ENCODE measurements at regions not wholly inside any gene's neighbourhood (a gene's known extent, or its start where the extent isn't known, plus 50 kb on each side); places are given as distances from the start of the nearest gene placed in this dataset.
"Not testable (repeated sequence)": the region's sequence is repeated elsewhere in the genome, so short reads cannot be mapped to it uniquely, and the experiment has no call there.

DNA sequence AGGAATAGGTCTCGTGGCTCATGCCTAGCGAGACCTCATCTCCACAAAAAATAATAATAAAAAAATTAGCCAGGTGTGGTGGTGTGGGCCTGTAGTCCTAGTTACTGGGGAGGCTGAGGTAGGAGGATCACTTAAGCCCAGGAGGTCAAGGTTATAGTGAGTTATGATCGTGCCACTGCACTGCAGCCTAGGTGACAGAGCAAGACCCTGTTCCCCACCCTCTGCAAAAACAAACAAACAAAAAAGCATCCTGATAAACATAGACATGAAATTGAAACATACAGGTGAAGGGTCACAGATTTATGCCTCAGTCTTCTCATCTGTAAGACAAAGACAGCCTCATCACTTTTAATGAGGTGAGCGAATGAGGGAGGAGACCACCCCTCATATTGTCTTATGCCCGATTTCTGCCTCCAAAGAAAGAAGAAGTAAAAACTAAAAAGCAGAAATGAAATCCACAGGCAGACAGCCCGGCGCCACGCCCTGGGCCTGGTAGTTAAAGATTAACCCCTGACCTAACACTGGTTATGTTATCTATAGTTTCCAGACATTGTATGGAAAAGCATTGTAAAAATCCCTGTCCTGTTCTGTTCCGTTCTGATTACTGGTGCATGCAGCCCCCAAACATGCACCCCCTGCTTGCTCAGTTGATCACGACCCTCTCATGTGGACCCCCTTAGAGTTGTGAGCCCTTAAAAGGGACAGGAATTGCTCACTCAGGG lies 138.5 kb downstream of the OR2B2 start:
- DNase-seq: not testable (repeated sequence)

DNA sequence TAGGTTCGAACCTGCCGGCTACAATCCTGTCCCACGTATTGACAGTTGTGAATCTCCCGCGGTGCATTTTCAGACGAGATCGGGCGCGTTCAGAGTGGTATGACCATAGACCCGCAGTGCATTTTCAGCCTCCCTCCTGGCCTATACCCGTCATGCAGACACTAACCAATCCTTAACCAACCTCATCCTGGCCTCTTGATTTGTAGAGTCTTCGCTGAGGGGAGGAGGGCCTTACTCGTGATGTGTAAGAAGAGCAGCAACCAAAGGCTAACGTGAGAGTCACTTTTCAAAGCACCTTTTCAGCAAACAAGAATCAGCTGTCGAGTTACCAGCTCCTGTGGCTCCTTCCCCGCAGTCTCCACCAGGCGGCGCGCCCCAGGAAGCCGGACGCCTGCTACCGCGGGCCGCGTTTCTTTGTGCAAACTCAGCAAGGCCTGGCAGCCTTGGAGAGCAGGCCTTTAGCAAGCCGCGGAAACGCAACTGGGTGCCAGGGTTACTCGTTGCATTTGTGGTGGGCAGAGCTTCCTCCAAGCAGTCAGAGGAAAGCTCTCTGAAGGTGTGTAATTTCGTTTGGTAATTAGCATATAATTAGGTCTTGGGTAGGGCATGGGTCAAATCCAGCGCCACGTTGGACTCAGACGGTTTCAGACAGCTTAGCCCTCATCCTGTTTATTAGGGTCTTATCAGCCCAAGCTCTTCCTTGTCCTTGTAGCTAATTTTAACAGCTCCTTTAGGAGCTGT lies 139.8 kb downstream of the OR2B2 start:
- DNase-seq: peak; percentile 87

- DNase-seq: no peak
Measured at GRCh38 chr6:27771235-27771634, 141.0 kb downstream of the OR2B2 start.

- no peak for DNase-seq
Measured at GRCh38 chr6:27770724-27771123, 141.5 kb downstream of the OR2B2 start.

DNA sequence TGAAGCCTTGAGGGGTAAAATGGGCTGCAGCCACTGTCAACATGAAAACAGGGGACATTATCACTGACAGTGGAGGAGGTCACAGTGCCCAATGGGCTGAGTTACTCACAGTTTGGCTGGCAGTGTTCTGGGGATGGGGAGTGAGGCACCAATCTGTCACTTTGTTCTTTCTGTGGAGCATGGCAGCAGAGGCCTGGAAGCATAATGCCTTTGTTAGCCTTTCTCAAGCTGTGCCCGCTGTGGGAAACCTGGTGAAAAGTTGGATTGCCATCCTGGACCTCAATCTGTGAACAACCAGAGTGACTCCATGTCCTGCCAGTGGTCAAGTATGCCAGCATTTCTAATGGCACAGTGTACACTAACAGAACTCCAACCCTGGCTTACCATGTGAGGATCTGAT lies 143.6 kb downstream of the OR2B2 start:
- no peak for DNase-seq

GRCh38 chr6:27767851-27768250 lies 144.3 kb downstream of the OR2B2 start:
- DNase-seq: no peak

GRCh38 chr6:27766405-27766804 lies 145.8 kb downstream of the OR2B2 start:
- DNase-seq: no peak

GRCh38 chr6:27765028-27765590 lies 147.1 kb downstream of the OR2B2 start:
- no peak for DNase-seq

DNA sequence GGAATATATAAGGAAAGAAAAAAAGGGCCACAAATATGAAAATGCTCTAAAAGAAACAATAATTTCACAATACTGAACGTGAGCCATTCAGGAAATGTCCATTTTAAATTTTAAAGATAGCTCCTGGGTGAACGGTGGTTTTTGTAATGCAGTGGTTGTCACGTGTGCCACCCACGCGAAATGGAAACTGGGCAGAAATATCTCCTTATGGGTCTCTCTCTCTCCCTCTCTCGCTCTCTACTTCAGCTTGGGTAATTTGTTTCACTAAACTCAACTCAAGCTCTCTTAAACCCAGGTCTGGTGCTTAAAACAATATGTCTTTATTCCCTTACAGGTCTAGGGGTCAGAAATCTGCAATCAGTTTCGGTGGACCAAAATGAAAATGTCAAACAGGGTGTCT lies 150.8 kb downstream of the OR2B2 start:
- DNase-seq: no peak

DNA sequence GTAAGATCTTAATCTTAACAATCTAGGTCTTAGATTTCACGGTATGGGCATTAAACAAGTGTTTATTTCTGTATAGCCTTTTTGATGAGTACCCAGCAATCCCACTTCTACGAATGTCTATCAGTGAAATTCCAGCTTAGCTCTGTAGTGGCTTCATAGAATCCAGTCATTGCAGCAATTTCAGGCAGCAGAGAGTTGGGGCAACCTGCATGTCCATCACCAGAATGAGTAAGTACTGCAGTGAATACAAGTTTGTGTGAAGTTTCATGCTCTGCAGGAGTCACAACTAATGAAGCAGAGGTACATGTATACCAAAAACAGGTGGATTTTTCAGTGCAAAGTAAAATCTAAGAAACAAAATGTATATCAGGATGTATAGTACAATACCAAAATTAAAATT lies 151.7 kb downstream of the OR2B2 start:
- no peak for DNase-seq

DNA sequence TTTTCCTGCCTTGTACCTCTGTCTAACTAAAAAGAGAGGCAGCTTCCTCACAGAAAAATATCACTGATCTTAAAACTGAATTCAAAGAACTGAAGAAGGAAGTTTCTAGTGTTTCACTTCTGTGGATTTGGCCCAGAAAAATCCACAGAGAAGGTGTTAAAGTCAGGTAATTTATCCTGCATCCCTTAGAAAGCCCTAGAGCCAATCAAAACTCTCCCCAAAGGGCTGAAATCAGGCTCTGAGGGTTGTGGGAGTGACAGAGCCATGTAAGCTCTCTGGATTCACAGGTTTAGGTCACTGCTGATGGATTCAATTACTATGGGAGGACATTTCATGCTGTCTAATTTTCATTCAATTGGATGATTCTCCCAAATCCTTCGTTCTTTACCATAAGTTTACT lies 152.3 kb downstream of the OR2B2 start:
- DNase-seq: no peak

DNA sequence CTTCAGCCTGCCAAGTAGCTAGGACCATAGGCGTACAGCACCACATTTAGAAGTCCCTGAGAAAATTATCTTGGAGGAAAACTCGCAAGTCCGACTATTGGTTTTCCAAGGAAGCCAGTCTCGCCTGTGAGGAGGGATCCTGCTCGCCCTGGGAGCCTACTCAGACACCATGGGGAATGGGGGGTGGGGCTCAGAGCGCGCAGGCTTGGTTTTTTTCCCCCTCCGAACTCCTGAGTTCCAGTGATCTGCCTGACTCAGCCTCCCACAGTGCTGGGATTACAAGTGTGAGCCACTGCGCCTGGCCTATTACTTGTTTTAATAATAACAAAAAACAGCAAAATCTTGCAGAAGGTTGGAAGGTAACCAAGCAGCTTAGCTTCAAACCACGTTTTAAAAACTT lies 153.7 kb downstream of the OR2B2 start:
- DNase-seq: no peak

DNA sequence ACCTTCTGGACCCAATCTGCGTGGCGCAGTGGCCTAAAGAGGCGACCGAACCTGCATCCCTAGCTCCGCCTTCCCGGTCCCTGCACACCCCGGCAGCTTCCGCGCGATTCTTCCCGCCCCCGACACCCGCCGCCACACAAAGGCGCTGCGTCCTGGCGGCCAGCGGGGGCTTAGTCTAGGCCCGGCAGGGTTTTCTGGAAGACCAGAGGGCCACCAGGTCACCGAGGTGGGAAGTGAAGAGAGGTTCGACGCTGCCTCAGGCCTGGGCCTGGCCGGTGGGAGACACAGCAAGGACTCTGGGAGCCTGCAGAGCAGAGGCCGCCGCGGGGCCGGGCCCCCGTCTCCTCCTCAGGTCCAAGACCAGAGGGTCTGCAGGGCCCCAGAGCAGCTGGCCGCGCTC lies 154.9 kb downstream of the OR2B2 start:
- DNase-seq: peak; percentile 62

GRCh38 chr6:27755768-27756167 lies 156.4 kb downstream of the OR2B2 start:
- no peak for DNase-seq

DNA sequence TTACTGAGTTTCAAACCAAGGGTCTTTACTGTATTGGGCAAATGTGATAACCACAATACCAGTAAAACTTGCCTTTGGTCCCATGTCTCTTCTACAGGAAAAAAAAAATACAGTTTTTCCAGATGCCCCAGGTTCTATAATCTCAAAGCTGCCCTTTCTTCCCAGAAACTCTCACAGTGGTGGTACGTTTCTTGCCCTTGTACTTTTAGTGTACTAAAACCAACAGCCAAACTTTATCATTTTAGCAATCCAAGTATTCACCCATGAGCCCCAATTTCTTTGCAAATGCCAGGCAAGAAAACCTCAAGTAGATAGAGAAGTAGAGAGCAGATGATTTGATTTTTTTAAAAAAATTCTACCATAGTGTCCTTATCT lies 157.8 kb downstream of the OR2B2 start:
- DNase-seq: no peak

DNA sequence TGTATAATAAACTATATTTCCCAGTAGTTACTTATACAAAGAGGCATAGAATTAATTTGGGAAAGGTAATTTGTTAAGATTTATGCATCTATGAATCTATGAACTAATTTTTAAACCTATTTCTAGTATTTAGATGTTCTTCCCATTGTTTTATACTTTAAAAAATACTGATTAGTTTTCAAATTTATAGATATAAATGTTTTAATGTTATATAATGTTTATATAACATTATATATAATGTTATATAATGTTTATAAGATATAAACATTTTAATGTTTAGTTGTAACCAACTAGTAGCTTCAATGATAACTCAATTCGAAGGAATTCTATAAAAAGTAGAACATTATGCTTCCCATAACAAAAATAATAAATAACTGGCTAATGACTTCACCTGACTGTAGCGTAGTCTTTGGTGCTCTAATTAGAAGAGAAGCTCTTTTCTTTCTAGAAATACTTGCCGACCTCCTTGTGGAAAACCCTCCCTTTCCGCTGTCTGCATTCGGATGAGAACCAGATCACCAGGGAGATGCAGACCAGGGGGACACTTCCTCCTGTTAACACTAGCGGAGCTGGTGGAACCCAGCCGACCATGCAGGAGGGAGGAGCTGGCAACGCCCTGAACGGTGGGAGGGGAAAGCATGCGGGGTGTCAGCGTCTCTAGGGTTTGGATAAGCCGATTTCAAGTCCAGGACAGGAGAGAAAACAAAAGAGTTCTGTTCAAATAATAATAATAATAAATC lies 158.4 kb downstream of the OR2B2 start:
- peak; percentile 76 for DNase-seq

- peak; percentile 92 for DNase-seq
Measured at GRCh38 chr6:27752038-27752885, 159.9 kb downstream of the OR2B2 start.

DNA sequence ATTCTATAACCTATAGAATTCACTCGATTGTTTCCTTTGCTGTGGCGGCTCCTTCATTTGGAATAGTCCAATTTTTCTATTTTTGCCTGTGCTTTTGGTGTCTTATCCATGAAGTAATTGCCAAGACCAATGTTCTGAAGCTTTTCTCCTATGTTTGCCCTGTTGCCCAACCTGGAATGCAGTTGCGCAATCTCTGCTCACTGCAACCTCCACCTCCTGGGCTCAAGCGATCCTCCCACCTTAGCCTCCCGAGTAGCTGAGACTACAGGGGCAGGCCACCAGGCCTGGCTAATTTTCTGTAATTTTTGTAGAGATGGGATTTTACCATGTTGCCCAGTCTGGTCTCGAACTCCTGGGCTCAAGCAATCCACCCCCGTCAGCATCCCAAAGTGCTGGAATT lies 163.5 kb downstream of the OR2B2 start:
- no peak for DNase-seq

DNA sequence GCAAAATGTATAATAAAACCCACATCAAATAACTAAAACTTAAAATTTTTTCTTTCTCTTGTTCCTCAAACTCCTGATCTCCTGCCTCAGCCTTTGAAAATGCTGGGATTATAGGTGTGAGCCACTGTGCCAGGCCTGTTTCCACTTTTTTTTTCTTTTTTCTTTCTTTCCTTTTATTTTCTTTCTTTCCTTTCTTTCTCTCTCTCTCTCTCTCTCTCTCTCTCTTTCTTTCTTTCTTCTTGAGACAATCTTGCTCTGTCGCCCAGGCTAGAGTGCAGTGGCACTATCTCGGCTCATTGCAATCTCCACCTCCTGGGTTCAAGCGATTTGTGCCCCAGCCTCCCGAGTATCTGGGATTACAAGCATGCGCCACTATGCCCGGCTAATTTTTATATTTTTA lies 164.6 kb downstream of the OR2B2 start:
- no peak for DNase-seq

- not testable (repeated sequence) for DNase-seq
Measured at GRCh38 chr6:27746860-27747259, 165.3 kb downstream of the OR2B2 start.

DNA sequence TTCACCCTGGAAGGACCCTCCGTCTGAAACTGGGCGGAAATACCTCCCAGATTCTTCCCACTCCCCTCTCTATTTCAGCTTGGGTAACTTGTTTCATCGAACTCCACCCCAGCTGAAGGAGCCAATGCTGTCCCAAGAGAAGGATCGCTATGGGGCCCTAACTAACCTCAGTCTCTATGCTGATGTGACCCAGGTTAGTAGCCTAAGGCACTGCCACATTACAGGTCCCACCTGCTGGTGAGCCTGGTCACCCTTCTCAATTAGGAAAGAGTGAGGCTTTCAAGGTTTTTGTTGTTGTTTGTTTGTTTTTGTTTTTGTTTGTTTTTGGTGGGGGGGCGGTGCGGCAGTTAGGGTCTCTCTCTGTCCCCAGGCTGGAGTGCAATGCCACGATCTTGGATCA lies 168.4 kb downstream of the OR2B2 start:
- DNase-seq: no peak

All from left kidney (tissue), 1 donor.